ENCODE measurements at regions not wholly inside any gene's neighbourhood (a gene's known extent, or its start where the extent isn't known, plus 50 kb on each side); places are given as distances from the start of the nearest gene placed in this dataset.

GRCh38 chr2:239506961-239507360, 106.1 kb upstream of the HDAC4 start:
- DNase-seq (ENCODE audit: low read depth in 1 of 2, low spot score in 1 of 2) = no peak

- no peak for DNase-seq (ENCODE audit: low read depth in 1 of 2, low spot score in 1 of 2)
These were observed 105.5 kb upstream of the HDAC4 start for GRCh38 chr2:239506101-239506857.

- DNase-seq (ENCODE audit: low read depth in 1 of 2, low spot score in 1 of 2) = no peak
These were observed 103.9 kb upstream of the HDAC4 start for GRCh38 chr2:239504643-239505235.

GRCh38 chr2:239502430-239503186, 101.8 kb upstream of the HDAC4 start:
- DNase-seq (ENCODE audit: low read depth in 1 of 2, low spot score in 1 of 2) = no peak

GRCh38 chr2:239500574-239501550, 100.0 kb upstream of the HDAC4 start:
- DNase-seq (ENCODE audit: low read depth in 1 of 2, low spot score in 1 of 2) = no peak

GRCh38 chr2:239499726-239500573, 99.1 kb upstream of the HDAC4 start:
- no peak for DNase-seq (ENCODE audit: low read depth in 1 of 2, low spot score in 1 of 2)

- DNase-seq (ENCODE audit: low read depth in 1 of 2, low spot score in 1 of 2) = no peak
These were observed 98.3 kb upstream of the HDAC4 start for GRCh38 chr2:239498981-239499634.

GRCh38 chr2:239498576-239498975, 97.8 kb upstream of the HDAC4 start:
- no peak for DNase-seq (ENCODE audit: low read depth in 1 of 2, low spot score in 1 of 2)

- no peak for DNase-seq (ENCODE audit: low read depth in 1 of 2, low spot score in 1 of 2)
These were observed 95.9 kb upstream of the HDAC4 start for GRCh38 chr2:239496700-239497099.

- no peak for DNase-seq (ENCODE audit: low read depth in 1 of 2, low spot score in 1 of 2)
These were observed 95.0 kb upstream of the HDAC4 start for GRCh38 chr2:239495791-239496233.

- DNase-seq (ENCODE audit: low read depth in 1 of 2, low spot score in 1 of 2) = no peak
These were observed 94.4 kb upstream of the HDAC4 start for GRCh38 chr2:239495175-239495574.

- no peak for DNase-seq (ENCODE audit: low read depth in 1 of 2, low spot score in 1 of 2)
These were observed 93.8 kb upstream of the HDAC4 start for GRCh38 chr2:239494578-239494977.

- DNase-seq (ENCODE audit: low read depth in 1 of 2, low spot score in 1 of 2) = no peak
These were observed 88.7 kb upstream of the HDAC4 start for GRCh38 chr2:239489481-239489880.

- no peak for DNase-seq (ENCODE audit: low read depth in 1 of 2, low spot score in 1 of 2)
These were observed 87.3 kb upstream of the HDAC4 start for GRCh38 chr2:239488125-239488524.

GRCh38 chr2:239487272-239487671, 86.5 kb upstream of the HDAC4 start:
- DNase-seq (ENCODE audit: low read depth in 1 of 2, low spot score in 1 of 2) = no peak

GRCh38 chr2:239485622-239486021, 84.8 kb upstream of the HDAC4 start:
- no peak for DNase-seq (ENCODE audit: low read depth in 1 of 2, low spot score in 1 of 2)

GRCh38 chr2:239484571-239485355, 83.9 kb upstream of the HDAC4 start:
- DNase-seq (ENCODE audit: low read depth in 1 of 2, low spot score in 1 of 2) = no peak

- no peak for DNase-seq (ENCODE audit: low read depth in 1 of 2, low spot score in 1 of 2)
These were observed 82.2 kb upstream of the HDAC4 start for GRCh38 chr2:239482778-239483712.

Data from activated CD4-positive, alpha-beta T cell treated with anti-CD3 and anti-CD28 coated beads, Interleukin-2, amount 50 U/mL, for 24 hours (primary cell).